ENCODE measurements at regions not wholly inside any gene's neighbourhood (a gene's known extent, or its start where the extent isn't known, plus 50 kb on each side); places are given as distances from the start of the nearest gene placed in this dataset.
"Not testable (repeated sequence)": the region's sequence is repeated elsewhere in the genome, so short reads cannot be mapped to it uniquely, and the experiment has no call there.

DNA sequence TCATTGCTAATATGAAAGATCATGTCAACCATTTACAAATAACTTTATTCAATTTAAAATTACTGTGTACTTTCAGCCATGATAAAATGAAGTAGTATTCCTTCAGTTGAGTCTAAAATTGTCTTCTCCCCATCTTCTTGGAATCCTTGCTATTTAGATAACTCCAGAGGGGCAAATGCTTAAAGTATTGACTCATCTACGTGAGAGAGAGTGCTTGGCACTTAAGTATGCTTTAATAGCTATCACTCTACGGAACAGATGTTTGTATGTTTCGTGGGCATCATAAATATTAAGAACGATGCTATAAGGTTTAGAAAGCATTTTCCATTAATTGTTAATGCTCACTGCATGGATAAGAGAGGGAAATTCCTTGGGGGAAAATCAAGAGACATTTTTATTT is 69.3 kb upstream of the MED13 start:
- Histone ChIP-seq H3K9me3 (no peaks in the 10 kb centered on the region), H3K4me3 (no peak overlapping the region), H3K36me3 (no peaks in the 10 kb centered on the region), H3K27me3 (peaks cover 37% of the 10 kb centered on the region), H3K27ac (no peak overlapping the region), H3K4me1 (peaks cover 0 to 11% (median 0%) of the 10 kb centered on the region in 3 donors)
- TF ChIP-seq POLR2A (IDR thresholded peaks at IDR 0.05) = no peak
- no peak for TF ChIP-seq EP300 (IDR thresholded peaks at IDR 0.05)
- no peak for TF ChIP-seq POLR2AphosphoS5 (IDR thresholded peaks at IDR 0.05)
- no peak for ATAC-seq
- 62 to 69% methylated on average over 4 of the region's 4 CpGs for WGBS, 2 donors (ENCODE audit: low coverage in 1 of 2)

- not testable (repeated sequence) for H3K4me3 ChIP-seq, H3K36me3 ChIP-seq, H3K27ac ChIP-seq, H3K4me1 ChIP-seq, H3K27me3 ChIP-seq, ATAC-seq, H3K9me3 ChIP-seq
- WGBS, 2 donors (ENCODE audit: low coverage in 1 of 2) = 78 to 97% methylated on average over 1 to 4 of the region's 6 CpGs
Measured at GRCh38 chr17:62131271-62131670, 66.2 kb upstream of the MED13 start.

- WGBS, 2 donors (ENCODE audit: low coverage in 1 of 2) = 82 to 100% methylated on average over 1 of the region's 1 CpG
Measured at GRCh38 chr17:62130739-62131138, 65.7 kb upstream of the MED13 start.

DNA sequence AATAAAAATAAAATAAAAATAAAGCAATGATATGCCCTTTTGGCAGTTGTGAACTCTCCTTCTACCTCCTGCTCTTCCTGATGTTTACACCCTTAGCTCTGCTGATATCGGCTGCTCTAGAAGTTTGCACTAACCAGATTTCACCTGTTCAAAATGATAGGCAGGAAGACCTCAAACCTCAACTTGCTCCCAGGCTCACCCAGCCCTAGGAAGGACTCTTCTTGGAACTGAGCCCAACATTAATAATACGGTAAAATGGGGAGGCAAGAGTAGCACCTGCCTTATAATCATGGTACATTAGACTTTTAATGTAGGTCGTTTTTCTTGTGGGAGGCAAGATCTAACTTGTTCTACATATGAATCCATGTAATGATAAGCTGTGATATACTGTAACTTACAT is 61.2 kb upstream of the MED13 start:
- Histone ChIP-seq H3K36me3 (no peaks in the 10 kb centered on the region), H3K27ac (no peak overlapping the region), H3K27me3 (peaks cover 19% of the 10 kb centered on the region), H3K4me3 (no peak overlapping the region), H3K9me3 (no peaks in the 10 kb centered on the region), H3K4me1 (no peaks in the 10 kb centered on the region)
- 66 to 78% methylated on average over 1 to 3 of the region's 3 CpGs for WGBS, 2 donors (ENCODE audit: low coverage in 1 of 2)
- TF ChIP-seq POLR2AphosphoS5 (IDR thresholded peaks at IDR 0.05) (no peak), EP300 (IDR thresholded peaks at IDR 0.05) (no peak), CTCF (IDR thresholded peaks at IDR 0.05) (no peak), POLR2A (IDR thresholded peaks at IDR 0.05) (no peak)
- ATAC-seq = no peak

More at GRCh38 chr17:62130739-62131138, 65.7 kb upstream of the MED13 start:
- H3K27ac ChIP-seq = no peak overlapping the region
- H3K36me3 ChIP-seq = no peaks in the 10 kb centered on the region
- no peaks in the 10 kb centered on the region for H3K9me3 ChIP-seq
- TF ChIP-seq EP300 (IDR thresholded peaks at IDR 0.05) (no peak), CTCF (IDR thresholded peaks at IDR 0.05) (no peak), POLR2A (IDR thresholded peaks at IDR 0.05) (no peak), POLR2AphosphoS5 (IDR thresholded peaks at IDR 0.05) (no peak)
- no peak for ATAC-seq
- H3K4me1 ChIP-seq = no peaks in the 10 kb centered on the region
- H3K27me3 ChIP-seq = peaks cover 8% of the 10 kb centered on the region
- no peak overlapping the region for H3K4me3 ChIP-seq

- Histone ChIP-seq H3K27ac (no peak overlapping the region), H3K9me3 (no peaks in the 10 kb centered on the region), H3K36me3 (no peaks in the 10 kb centered on the region), H3K27me3 (peaks cover 19% of the 10 kb centered on the region), H3K4me1 (no peaks in the 10 kb centered on the region), H3K4me3 (no peak overlapping the region)
- no peak for ATAC-seq
- TF ChIP-seq POLR2A (IDR thresholded peaks at IDR 0.05) = no peak
- no peak for TF ChIP-seq EP300 (IDR thresholded peaks at IDR 0.05)
- TF ChIP-seq POLR2AphosphoS5 (IDR thresholded peaks at IDR 0.05) = no peak
- no peak for TF ChIP-seq CTCF (IDR thresholded peaks at IDR 0.05)
- WGBS, 2 donors (ENCODE audit: low coverage in 1 of 2) = 89% methylated on average over 5 of the region's 5 CpGs
Measured at GRCh38 chr17:62125307-62125706, 60.2 kb upstream of the MED13 start.

GRCh38 chr17:62121025-62121730 is 56.1 kb upstream of the MED13 start:
- WGBS, 2 donors (ENCODE audit: low coverage in 1 of 2) = 43 to 55% methylated on average over 1 to 4 of the region's 4 CpGs
- ATAC-seq = no peak
- TF ChIP-seq EP300 (IDR thresholded peaks at IDR 0.05) = no peak
- TF ChIP-seq POLR2AphosphoS5 (IDR thresholded peaks at IDR 0.05) = no peak
- TF ChIP-seq CTCF (IDR thresholded peaks at IDR 0.05) = no peak
- no peak for TF ChIP-seq POLR2A (IDR thresholded peaks at IDR 0.05)
- Histone ChIP-seq H3K27me3 (peaks cover 19% of the 10 kb centered on the region), H3K4me3 (no peak overlapping the region), H3K4me1 (no peaks in the 10 kb centered on the region), H3K36me3 (no peaks in the 10 kb centered on the region), H3K9me3 (no peaks in the 10 kb centered on the region), H3K27ac (no peak overlapping the region)

All from gastroesophageal sphincter (tissue), 4 donors.